Chondrocyte (in vitro differentiated cells): ENCODE measurements at regions not wholly inside any gene's neighbourhood (a gene's known extent, or its start where the extent isn't known, plus 50 kb on each side); places are given as distances from the start of the nearest gene placed in this dataset.

Experiments
- DNase-seq: peaks from one replicate; pipeline ENCODE4 v3.0.0; 2021; ENCODE audit warnings: mixed read lengths, low spot score
- H3K27ac Mint-ChIP-seq: one replicate; pipeline ENCODE4 v1.8.0; 2021; ENCODE audit warnings: mild to moderate bottlenecking, moderate library complexity, mixed read lengths; ENCODE audit not compliant: unreplicated experiment
- H3K27me3 Mint-ChIP-seq: 2 replicates; pipeline ENCODE4 v1.8.0; 2021; ENCODE audit warnings: low read depth, mixed read lengths
- H3K36me3 Mint-ChIP-seq: 2 replicates; pipeline ENCODE4 v1.8.0; 2021; ENCODE audit warnings: low read depth, mixed read lengths
- H3K4me1 Mint-ChIP-seq: 2 replicates; pipeline ENCODE4 v1.8.0; 2021; ENCODE audit warnings: low read depth, mild to moderate bottlenecking, mixed read lengths
- H3K4me3 Mint-ChIP-seq: one replicate; pipeline ENCODE4 v1.8.0; 2021; ENCODE audit warnings: mild to moderate bottlenecking, moderate library complexity, mixed read lengths; ENCODE audit not compliant: unreplicated experiment
- H3K9me3 Mint-ChIP-seq: 2 replicates; pipeline ENCODE4 v1.8.0; 2021; ENCODE audit warnings: low read depth, mixed read lengths
- CTCF ChIP-seq: fragments of 200-600 bp; sonication (generic); IDR thresholded peaks from 2 replicates; pipeline ENCODE4 v1.5.0; 2021; ENCODE audit warnings: antibody characterized with exemption, mild to moderate bottlenecking, moderate library complexity

GRCh38 chr3:124542214-124542869 is 187.9 kb upstream of the UMPS start:
- Mint-ChIP-seq H3K27ac (no peak overlapping the region), H3K27me3 (no peaks in the 10 kb centered on the region), H3K36me3 (no peaks in the 10 kb centered on the region), H3K9me3 (no peaks in the 10 kb centered on the region), H3K4me1 (no peaks in the 10 kb centered on the region), H3K4me3 (no peak overlapping the region)
- no peak for DNase-seq
- TF ChIP-seq CTCF = no peak

- TF ChIP-seq CTCF = no peak
- H3K27ac Mint-ChIP-seq = no peak overlapping the region
- no peaks in the 10 kb centered on the region for H3K27me3 Mint-ChIP-seq
- H3K4me3 Mint-ChIP-seq = no peak overlapping the region
- no peaks in the 10 kb centered on the region for H3K9me3 Mint-ChIP-seq
- peaks cover 4% of the 10 kb centered on the region for H3K4me1 Mint-ChIP-seq
- H3K36me3 Mint-ChIP-seq = no peaks in the 10 kb centered on the region
- no peak for DNase-seq
Measured at GRCh38 chr3:124545891-124546290, 184.4 kb upstream of the UMPS start.

GRCh38 chr3:124552224-124552623 is 178.0 kb upstream of the UMPS start:
- H3K9me3 Mint-ChIP-seq = no peaks in the 10 kb centered on the region
- H3K27ac Mint-ChIP-seq = no peak overlapping the region
- H3K27me3 Mint-ChIP-seq = no peaks in the 10 kb centered on the region
- H3K4me3 Mint-ChIP-seq = no peak overlapping the region
- H3K36me3 Mint-ChIP-seq = no peaks in the 10 kb centered on the region
- peaks cover 8% of the 10 kb centered on the region for H3K4me1 Mint-ChIP-seq
- no peak for TF ChIP-seq CTCF
- DNase-seq = no peak

GRCh38 chr3:124553178-124553577 is 177.1 kb upstream of the UMPS start:
- Mint-ChIP-seq H3K27ac (no peak overlapping the region), H3K4me3 (no peak overlapping the region), H3K9me3 (no peaks in the 10 kb centered on the region), H3K36me3 (no peaks in the 10 kb centered on the region), H3K27me3 (no peaks in the 10 kb centered on the region), H3K4me1 (peaks cover 17% of the 10 kb centered on the region)
- TF ChIP-seq CTCF = no peak
- DNase-seq = no peak

GRCh38 chr3:124556636-124557035 is 173.6 kb upstream of the UMPS start:
- Mint-ChIP-seq H3K36me3 (no peaks in the 10 kb centered on the region), H3K27ac (no peak overlapping the region), H3K27me3 (no peaks in the 10 kb centered on the region), H3K4me3 (no peak overlapping the region), H3K4me1 (peaks cover 38% of the 10 kb centered on the region), H3K9me3 (no peaks in the 10 kb centered on the region)
- no peak for DNase-seq
- TF ChIP-seq CTCF = no peak
